Left colon (tissue), 2 donors: ENCODE measurements at regions not wholly inside any gene's neighbourhood (a gene's known extent, or its start where the extent isn't known, plus 50 kb on each side); places are given as distances from the start of the nearest gene placed in this dataset.

Experiments used
- ATAC-seq: fragments of 200-7000 bp; cut with Tn5 transposase; one replicate; pipeline ENCODE4 v1.9.1; 2020; ENCODE audit warnings: mild to moderate bottlenecking, moderate library complexity
- DNase-seq, 2 donors: peaks; one replicate each; pipeline ENCODE4 v3.0.0-alpha.2; 2020
- intact Hi-C, 2 donors: fragments of 100-400 bp; cut with DNase I in 1 of 2; cut with micrococcal nuclease in 1 of 2; formaldehyde crosslinking; loops; one replicate each; pipeline versions ENCODE4 v1.11.2 to v1.14.0; 2022; cut with DNase I, micrococcal nuclease
- donor health status: DM: no; HTN: no; CAD: no.
- donor health status: DM: yes; HTN: yes; CAD: no.

DNA sequence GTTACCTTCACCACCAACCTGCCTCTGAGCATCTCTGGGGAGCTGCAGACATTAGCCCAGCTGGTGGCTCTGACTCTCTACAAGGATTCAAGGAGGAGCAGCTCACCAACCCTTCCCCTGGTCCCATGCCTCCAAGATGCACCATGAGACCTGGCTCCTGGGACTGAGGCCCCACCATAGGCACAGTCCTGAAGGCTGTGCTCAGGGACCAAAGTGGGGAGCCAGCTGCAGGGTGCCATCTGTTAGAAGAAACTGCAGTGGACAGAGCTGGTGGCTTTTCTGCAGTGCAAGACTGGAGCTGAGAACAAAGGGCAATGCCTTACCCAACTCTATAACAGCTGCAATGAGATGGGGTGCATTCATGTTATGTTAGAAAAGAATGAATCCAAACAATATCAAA, 581.6 kb downstream of the TCERG1L start:
- DNase-seq (no peak), ATAC-seq (no peak)
- intact Hi-C loops: no loop called here

DNA sequence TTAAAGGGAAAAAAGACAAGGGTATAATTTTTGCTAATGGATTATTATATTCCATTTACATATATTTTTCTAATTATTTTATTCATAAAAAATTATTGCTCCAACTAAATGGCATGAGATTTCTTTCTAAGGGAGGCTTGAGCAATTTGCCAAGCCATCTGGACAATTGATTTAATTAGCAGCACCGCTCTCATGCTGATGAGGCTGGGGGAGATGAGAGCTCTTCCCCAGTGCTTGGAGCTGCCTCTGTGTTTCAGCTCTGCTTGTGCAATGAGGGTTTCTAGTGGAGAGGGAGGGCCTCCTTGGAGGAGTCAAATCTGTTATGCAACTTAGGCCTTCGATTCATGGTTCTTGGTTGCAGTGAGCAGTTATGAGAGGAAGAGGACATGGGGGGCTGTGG, 574.3 kb downstream of the TCERG1L start:
- no peak for ATAC-seq
- intact Hi-C loops: no loop called here
- DNase-seq: no peak

DNA sequence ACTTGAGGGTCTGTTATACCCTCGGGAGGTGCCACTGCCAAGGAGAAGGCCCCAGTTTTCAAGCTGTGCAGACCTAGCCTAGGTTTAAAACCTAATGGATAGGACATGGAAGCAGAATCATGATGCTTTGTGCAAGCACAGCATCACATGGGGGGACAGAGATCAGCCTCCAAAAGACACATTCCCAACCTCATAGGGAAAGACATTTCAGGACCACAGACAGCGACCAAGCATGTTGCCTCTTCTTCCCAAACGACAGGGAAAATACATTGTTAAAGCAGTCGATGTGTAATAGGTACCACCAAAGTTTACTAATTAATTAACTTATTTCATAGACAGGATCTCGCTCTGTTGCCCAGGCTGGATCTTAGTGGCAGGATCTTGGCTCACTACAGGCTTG, 573.9 kb downstream of the TCERG1L start:
- DNase-seq: no peak
- intact Hi-C loops: no loop called here

DNA sequence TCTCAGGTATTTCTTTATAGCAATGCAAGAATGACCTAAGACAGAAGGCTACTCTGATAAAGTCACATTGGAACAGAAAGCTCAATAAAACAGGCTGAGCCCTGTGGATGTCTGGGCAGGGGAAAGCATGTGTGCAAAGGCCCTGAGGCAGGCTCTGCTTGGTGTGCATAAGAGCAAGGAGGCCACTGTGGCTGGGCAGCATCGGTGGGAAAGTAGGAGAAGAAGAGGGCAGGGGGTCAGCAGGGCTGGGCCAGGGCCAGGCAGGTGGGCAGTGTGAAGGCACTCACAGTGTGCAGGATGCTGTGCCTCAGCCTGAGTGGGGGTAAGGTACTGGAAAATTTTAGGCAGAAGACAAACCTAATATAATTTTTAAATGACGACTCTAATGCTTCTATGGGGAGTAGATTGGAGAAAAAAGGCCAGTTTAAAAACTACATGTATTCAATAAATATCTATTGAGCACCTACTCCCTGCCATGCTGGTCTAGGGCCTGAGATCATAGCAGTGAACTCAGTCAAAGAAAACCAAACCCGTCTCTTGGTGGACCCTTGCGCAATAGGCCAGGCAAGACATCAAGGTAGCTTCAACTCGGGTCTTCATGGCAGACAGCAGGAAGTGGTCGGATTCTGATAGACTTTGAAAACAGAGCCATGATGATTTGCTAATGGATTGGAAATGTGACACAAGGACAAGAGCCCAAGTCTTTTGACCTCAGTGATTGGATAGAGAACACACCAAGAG, 572.3 kb downstream of the TCERG1L start:
- no peak for ATAC-seq
- DNase-seq: no peak
- intact Hi-C loops: no loop called here

More for the DNA sequence above, 573.9 kb downstream of the TCERG1L start:
- ATAC-seq: no peak

DNA sequence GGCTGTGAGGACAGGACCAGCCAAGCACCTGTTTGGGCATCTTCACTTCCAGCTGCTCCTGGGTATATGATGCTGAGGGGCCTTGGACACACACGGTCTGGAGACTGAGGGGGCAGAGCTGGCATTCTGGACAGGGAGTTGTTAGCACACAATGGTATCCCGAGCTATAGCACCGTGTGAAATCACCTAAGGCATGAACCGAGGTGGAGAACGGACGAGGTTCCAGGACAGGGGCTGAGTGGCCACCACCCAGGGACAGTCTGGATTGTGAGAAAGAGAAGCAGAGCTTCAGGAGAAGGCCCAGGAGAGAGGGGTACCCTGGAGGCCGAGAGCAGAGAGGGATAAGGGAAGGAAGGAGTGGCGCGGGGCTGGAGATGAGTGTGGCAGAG, 571.8 kb downstream of the TCERG1L start:
- intact Hi-C loops: no loop called here
- DNase-seq: no peak

DNA sequence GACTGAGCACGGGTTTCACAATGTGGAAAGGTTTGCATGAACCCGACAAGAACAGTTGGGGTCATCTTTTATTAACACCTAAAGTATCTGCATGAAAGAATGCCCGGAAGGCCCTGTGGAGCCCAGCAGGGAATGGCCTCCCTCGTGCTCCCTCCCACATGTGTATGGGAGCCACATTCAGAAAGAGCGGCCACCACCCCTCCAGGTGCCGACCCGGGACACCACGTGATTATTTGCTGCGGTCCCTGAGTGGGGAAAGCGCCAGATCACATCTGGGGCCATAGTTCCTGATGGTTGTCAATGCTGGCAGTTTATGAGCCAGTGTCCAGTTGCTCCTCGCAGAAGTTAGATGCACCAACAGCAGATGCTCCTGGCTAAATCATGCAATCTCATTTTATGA, 571.4 kb downstream of the TCERG1L start:
- DNase-seq (no peak), ATAC-seq (no peak)
- intact Hi-C loops: no loop called here

More for the DNA sequence above, 571.8 kb downstream of the TCERG1L start:
- no peak for ATAC-seq

DNA sequence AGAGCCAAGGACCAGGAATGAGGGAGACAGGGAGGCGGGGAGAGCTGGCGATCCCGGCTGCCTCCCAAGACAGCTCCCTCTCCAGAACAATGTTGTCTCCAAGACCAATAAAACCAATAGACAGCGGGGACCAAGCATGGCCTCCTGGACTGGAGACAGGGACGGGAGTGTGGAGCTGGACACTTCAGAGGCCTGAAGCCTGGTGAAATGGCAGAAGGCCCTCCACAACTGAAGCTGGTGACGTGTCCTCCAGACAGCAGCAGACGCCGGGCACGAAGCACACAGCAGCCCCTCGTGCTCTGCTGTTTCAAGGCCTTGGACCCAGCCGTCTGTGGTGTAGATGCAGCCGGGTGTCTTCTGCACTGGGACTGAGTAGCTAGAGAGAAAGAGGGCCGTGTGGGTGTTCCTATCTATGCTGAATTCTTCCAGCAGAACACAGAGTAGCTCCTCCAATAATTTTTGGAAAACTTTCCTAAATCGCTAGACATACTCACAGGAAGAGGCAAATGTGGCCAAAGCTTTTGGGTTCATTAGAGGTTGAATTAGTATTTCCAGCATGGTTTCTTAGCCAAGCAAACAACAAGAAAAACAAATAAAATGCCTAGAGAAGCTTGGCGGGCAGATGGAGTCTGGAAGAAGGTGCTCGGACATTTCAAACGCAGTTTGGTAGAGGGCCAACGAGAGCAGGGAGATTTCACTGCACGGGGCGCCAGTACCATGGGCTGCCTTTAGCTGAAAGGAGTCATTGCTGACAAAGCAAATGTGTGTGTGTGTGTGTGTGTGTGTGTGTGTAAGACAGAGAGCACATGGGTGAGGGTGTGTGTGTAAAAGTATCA, 570.4 kb downstream of the TCERG1L start:
- no peak for DNase-seq
- intact Hi-C loops: no loop called here
- no peak for ATAC-seq

DNA sequence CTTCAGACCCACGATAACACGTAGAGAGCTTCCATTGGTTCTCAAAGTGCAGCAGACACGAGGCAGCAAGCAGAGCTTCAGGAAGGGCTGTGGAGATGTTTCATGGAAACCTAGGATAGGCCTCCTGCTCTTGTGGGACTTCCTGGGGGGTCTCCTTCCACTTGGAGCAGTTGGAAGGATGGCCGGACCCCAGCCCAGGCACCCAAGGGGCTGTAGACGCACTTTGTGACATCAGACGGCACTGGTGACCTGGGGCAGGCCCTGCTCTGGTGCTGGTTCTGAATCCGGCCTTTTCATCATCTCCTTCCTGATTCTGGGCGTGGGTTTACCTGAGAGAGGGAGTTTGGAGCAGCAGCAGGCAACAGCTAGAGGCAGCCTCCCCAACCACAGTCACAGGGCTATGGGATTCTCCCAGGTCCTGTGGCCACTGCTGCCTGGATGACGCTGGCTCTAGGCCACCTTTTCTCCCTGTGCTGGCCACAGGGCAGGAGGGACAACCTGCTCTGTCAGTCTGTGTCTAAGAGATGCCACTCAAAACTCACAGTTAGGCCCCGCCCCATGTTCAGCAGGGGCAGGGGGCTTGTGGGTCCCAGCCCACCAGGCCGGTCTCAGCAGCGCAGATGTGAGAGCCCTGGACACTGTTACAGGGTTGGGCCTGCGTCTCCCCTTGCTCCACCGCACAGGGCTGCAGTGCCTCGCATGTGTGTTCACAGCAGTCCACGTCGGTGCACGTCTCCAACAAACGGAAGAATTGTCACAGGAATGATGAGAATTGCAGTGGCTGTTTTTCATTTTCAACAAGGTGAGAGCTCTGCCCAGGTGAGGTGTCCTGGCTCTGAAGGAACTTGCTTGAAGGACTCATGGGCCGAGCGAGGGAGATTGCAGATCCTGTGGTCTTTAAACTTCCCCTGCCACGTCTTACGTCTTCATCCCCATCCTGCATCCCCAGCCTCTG, 569.3 kb downstream of the TCERG1L start:
- ATAC-seq: no peak
- DNase-seq: no peak
- intact Hi-C loops: no loop called here

DNA sequence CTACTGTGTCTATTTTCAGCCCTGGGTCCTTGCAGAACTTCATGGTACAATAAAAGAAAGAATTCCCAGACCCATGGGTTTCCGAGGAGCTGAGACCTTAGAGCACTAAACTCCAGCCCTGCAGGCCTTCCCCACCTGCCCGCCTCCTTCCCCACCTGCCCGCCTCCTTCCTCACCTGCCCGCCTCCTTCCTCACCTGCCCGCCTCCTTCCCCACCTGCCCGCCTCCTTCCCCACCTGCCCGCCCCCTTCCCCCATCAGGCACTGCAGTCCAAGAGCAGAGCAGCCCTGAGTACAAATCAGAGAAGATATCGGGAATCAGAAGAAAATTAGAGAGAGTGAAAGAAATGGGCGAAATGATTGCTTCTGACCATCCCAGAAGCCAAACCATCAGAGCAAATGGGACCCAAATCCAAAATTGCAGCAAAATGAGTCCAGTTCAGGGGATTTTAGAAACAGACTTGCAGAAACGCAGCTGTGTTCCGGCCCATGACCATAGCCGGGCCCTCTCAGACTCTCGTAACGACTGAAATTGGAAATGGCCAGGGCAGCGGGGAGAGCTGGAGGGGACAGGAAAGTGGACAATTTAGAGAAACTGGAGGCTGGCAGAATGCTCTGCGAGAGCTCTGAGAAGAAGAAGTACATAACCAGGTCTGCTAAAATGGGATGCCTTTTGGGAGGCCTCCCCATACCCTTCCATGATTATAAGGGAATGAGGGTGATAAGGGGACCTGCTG, 568.4 kb downstream of the TCERG1L start:
- intact Hi-C loops: no loop called here
- DNase-seq: no peak
- no peak for ATAC-seq

DNA sequence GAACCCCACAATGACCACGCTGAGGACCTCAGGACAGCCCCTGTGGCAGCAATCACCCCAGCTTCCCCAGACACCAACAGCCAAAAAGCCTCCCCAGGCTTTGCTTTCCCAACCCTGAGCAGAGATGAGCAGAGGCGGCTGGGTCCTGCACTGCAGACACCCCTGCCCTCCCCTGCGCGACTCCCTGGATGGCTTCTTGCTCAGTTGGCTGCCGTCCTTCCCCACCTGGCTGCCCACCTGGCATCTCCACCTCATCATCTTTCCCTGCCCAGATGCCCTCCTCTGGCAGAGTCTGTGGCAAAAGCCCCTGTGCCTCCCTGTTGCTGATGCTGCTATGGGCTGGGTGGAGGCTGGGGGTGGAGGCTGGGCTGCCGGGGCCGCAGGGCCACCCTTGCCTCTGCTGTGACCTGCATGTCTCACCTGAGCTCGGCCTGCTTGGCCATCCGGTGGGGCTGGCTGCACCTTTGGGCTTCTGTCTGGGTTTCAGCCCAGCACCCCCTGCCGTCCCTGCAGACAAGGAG, 567.7 kb downstream of the TCERG1L start:
- ATAC-seq (no peak), DNase-seq (no peak)
- intact Hi-C loops: no loop called here

DNA sequence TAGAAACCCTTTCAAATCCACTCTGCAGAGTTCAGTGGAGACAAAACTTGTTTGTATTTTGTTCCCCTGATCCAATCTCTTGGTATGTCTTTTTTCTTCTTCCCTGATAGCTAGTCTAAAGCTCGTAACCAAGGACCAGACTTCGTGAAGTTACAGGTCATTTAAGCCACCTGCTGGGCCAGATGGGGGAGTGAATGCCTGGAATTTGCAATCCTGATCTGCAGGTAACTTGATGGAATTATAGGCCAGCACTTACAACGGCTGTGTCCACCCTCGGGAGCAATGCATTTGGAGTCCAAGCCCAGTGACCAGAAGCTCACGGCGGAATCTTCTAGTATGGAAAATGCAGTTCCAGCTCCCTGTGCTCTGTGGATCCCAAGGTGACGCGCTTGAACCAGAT, 566.9 kb downstream of the TCERG1L start:
- ATAC-seq (no peak), DNase-seq (no peak)
- intact Hi-C loops: no loop called here

DNA sequence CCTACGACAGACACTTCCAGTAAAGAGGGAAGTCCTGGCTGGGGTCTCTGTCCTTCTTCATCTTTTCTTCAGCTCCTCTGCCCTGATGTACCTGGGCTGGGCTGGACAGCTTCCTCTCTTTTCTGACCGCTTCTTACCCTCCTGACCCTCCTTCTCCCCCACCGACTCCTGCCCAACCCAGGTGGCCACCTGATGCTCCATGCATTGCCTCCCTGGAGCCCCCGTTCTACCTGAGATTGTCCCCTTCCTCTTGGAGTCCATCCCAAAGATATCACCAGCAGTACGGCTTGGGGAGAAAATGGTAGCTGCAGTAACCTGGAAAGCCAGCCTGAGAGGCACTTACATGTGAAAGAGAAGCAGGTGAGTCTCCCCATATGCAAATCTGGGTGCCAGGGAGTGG, 566.3 kb downstream of the TCERG1L start:
- ATAC-seq (no peak), DNase-seq (no peak)
- intact Hi-C loops: no loop called here

DNA sequence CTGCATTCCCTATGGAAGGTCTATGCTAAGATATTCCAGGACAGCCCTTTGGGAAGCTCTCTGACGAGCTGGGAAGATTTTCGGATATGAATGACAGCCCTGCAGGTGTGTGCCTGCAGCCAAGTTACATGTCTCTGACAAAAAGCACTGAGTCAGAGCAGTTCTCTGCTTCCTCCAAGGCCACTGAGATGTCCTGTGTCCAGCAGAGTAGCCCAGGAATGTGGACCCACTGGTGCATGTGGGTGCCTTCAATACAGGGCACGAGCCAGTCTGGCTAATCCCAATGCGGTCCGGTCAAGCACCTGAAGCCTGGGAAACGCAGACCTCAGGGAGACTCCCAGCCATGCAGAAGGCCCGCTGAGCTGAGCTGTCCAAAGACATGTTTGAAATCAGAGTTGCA, 565.7 kb downstream of the TCERG1L start:
- DNase-seq: no peak
- intact Hi-C loops: no loop called here

DNA sequence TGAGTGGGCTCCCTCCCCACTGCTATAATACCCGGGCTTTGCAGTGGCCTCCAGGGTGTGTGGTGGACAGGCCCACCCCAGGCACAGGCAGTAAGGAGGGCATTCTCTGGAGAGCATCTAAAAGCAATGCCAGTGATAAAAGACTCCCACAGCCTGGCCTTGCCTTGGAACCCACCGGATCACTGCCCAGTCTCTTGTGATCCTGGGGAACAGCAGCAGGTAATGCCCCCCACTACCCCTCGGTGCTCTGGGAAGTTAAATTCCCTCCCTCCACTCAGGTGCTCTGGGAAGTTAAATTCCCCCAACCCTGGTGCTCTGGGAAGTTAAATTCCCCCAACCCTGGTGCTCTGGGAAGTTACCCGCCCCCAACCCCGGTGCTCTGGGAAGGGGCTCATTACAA, 565.2 kb downstream of the TCERG1L start:
- DNase-seq (no peak), ATAC-seq (no peak)
- intact Hi-C loops: no loop called here

More for the DNA sequence above, 565.7 kb downstream of the TCERG1L start:
- no peak for ATAC-seq

DNA sequence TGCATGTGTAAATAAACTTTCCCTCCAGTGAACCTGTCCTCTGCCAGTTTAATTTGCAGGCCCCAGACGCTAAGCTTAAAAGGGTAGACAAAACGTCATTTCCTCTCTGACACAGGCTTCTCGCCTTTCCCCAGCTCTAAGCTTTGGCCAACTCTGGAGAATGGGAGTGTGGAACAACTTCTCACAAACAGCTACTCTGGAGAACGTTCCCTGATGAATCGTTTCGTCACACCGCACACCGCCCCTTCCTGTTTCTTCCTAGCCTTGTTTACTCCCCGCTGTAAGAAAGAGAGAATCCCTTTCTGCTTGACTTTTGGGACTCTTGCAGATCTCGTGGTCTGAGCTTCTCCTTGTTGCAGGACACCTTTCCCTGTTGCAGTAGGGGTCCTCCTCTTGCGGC, 564.2 kb downstream of the TCERG1L start:
- intact Hi-C loops: no loop called here
- DNase-seq: no peak
- no peak for ATAC-seq

DNA sequence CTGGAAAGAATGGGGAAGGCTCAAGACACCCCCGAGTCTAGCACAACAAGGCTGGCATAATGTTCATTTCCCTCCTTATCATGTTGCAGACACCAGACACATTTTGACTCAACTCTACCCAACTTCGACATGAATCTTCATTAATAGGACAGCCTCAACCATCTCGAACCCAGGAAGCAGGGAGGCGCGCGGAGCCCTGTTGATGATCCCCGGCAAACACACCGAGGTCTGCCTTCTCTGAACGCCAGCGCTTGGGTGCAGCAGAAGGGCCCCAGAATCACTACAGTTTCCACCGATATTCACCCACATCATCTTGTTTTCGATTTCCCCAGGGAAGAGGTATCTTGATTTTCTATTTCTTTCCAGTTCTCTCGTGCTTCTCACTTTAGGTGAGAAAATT, 563.6 kb downstream of the TCERG1L start:
- intact Hi-C loops: no loop called here
- ATAC-seq: no peak
- no peak for DNase-seq

DNA sequence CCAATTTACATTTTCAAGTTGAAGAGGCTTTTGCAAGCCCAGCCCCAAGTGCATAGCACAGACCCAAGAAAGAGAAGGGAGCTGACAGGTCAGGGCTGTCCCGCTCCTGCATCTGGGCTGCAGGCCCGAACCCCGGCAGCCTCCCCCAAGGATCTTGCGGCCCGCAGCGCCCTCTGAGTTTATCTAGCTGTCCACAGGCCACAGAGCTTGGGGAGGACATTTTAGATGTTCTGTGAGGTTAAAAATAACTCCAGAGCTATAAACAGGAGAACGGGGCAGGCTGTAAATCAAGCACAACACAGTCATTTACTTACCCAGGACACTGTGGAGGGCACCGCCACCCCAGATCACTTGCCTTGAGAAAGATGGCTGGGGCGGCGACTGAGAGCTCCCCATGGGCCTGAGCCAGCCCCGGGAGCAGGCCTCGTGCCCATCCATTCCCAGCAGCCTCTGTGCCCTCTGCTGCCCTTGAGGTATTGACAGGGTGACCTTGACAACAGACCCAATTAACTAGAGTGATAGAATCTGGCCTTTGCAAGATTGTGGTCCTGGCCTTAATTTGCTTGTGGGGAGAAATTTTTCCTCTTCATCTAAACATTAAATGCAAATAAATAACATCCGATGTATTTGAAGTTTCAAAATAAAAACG, 563.0 kb downstream of the TCERG1L start:
- no peak for ATAC-seq
- DNase-seq: no peak
- intact Hi-C loops: no loop called here

DNA sequence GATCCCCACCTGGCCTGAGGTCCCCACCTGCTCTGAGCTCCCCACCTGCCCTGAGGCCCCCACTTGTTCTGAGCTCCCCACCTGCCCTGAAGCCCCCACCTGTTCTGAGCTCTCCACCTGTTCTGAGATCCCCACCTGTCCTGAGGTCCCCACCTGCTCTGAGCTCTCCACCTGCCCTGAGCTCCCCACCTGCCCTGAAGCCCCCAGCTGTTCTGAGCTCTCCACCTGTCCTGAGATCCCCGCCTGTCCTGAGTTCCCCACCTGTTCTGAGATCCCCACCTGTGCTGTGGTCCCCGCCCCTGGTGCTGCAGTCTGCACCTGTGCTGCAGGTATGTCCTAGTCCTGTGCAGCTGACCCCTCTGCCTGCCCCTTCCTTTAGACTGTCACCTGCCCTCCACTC, 561.6 kb downstream of the TCERG1L start:
- DNase-seq (no peak), ATAC-seq (no peak)

More for the DNA sequence above, 561.6 kb downstream of the TCERG1L start:
- intact Hi-C loops: no loop called here
